K562 (cell line): ENCODE measurements at regions not wholly inside any gene's neighbourhood (a gene's known extent, or its start where the extent isn't known, plus 50 kb on each side); places are given as distances from the start of the nearest gene placed in this dataset.
"Not testable (repeated sequence)": the region's sequence is repeated elsewhere in the genome, so short reads cannot be mapped to it uniquely, and the experiment has no call there.

Source experiments
- CTCF ChIP-seq, 3 experiments: IDR thresholded peaks in 2 of 3; conservative IDR thresholded peaks in 1 of 3; 2 replicates each; pipeline ENCODE4 v1.5.1; 2011 to 2012; ENCODE audit warnings: low read length in 3 of 3, mild to moderate bottlenecking in 3 of 3, control low read depth in 2 of 3, improper control_type of control experiment in 1 of 3, inconsistent platforms in 1 of 3, low read depth in 1 of 3, mixed read lengths in 1 of 3, moderate library complexity in 1 of 3; ENCODE audit not compliant: insufficient read depth in 2 of 3
- EZH2 ChIP-seq: IDR thresholded peaks from 2 replicates; pipeline ENCODE4 v1.6.1; 2012; ENCODE audit warnings: low read depth, mild to moderate bottlenecking, inconsistent platforms, low read length, borderline replicate concordance
- POLR2A ChIP-seq: fragments of 450-650 bp; conservative IDR thresholded peaks from 2 replicates; pipeline ENCODE4 v1.6.1; 2016
- SP2 ChIP-seq: IDR thresholded peaks from 2 replicates; pipeline ENCODE4 v1.6.1; 2011; ENCODE audit warnings: mild to moderate bottlenecking, low read depth, low read length, moderate library complexity; ENCODE audit not compliant: poor library complexity, severe bottlenecking; ENCODE audit errors: extremely low read depth
- TCF7L2 ChIP-seq: fragments of 150-350 bp; IDR thresholded peaks from 2 replicates; pipeline ENCODE4 v1.6.1; 2016; ENCODE audit warnings: low read depth, mild to moderate bottlenecking, low read length, moderate library complexity
- ZNF224 ChIP-seq: sonication (generic); formaldehyde crosslinking; IDR thresholded peaks from 2 replicates; pipeline ENCODE4 v1.8.0; 2022; ENCODE audit warnings: mild to moderate bottlenecking, missing genetic modification reagents
- ZNF764 ChIP-seq: fragments of 250-450 bp; sonication (Bioruptor Pico); IDR thresholded peaks from 2 replicates; pipeline ENCODE4 v1.4.0; 2020; ENCODE audit warnings: low read depth, mild to moderate bottlenecking, moderate library complexity

- not testable (repeated sequence) for TF ChIP-seq POLR2A; EZH2; CTCF (IDR thresholded peaks at IDR 0.05 in 2 of 3, conservative IDR thresholded peaks at IDR 0.05 in 1 of 3; ENCODE audit: insufficient read depth in 2 of 3, low read depth in 1 of 3, low read length in 3 of 3); TCF7L2; SP2; ZNF764; ZNF224 (CRISPR knock-in tag)
Measured at GRCh38 chr9:67771807-67772206, 86.9 kb upstream of the ANKRD20A1 start.
